Endothelial cell of umbilical vein (primary cell): ENCODE measurements at regions not wholly inside any gene's neighbourhood (a gene's known extent, or its start where the extent isn't known, plus 50 kb on each side); places are given as distances from the start of the nearest gene placed in this dataset.

Source experiments
- BruUV-seq: library from RNA; stranded (reverse); fragments of 400-500 nt; replicated peaks from 2 replicates; lab custom pipeline; 2021; lab: Mats Ljungman, UMichigan
- CTCF ChIA-PET: fragments of 300-600, 350-600 bp; sonication (Branson Sonifier 250); formaldehyde crosslinking; loops from one replicate; lab custom pipeline; 2021; ENCODE audit warnings: antibody characterized with exemption, inconsistent platforms; lab: Charles Lee
- POLR2A ChIA-PET: fragments of 300-600, 350-600 bp; sonication (Branson Sonifier 250); formaldehyde crosslinking; loops from one replicate; lab custom pipeline; 2021; ENCODE audit warnings: antibody characterized with exemption, inconsistent platforms; lab: Charles Lee
- DNase-seq: peaks from one replicate; pipeline ENCODE4 v3.0.0-alpha.2; 2011; ENCODE audit warnings: low read depth, low spot score
- FAIRE-seq: peaks from 2 replicates; lab custom pipeline; 2011; peaks lifted over from hg19 to GRCh38; lab: Jason Lieb, UNC
- H2AFZ ChIP-seq: 2 replicates; pipeline ENCODE4 v1.6.0; 2012; ENCODE audit warnings: low read depth, low read length, control low read depth, inconsistent platforms
- H3K27ac ChIP-seq: 2 replicates; pipeline ENCODE4 v1.5.1; 2011; ENCODE audit warnings: low read depth, mild to moderate bottlenecking, control low read depth, low read length, moderate library complexity; ENCODE audit not compliant: insufficient read depth
- H3K27me3 ChIP-seq, 2 experiments: 2 replicates each; pipeline versions ENCODE4 v1.6.0 to v1.6.1; 2011; ENCODE audit warnings: low read length in 2 of 2, mixed read lengths in 1 of 2; ENCODE audit not compliant: control insufficient read depth in 2 of 2, insufficient read depth in 2 of 2
- H3K36me3 ChIP-seq, 2 experiments: 2 replicates in 1 of 2; 3 replicates in 1 of 2; pipeline ENCODE4 v1.5.1; 2011; ENCODE audit warnings: low read length in 2 of 2, mild to moderate bottlenecking in 1 of 2, moderate library complexity in 1 of 2; ENCODE audit not compliant: control insufficient read depth in 2 of 2, insufficient read depth in 2 of 2; ENCODE audit errors: extremely low read depth in 1 of 2
- H3K4me1 ChIP-seq: 3 replicates; pipeline ENCODE4 v1.5.1; 2011; ENCODE audit warnings: mild to moderate bottlenecking, low read length; ENCODE audit not compliant: control insufficient read depth, insufficient read depth; ENCODE audit errors: extremely low read depth
- H3K4me2 ChIP-seq: 2 replicates; pipeline ENCODE4 v1.6.1; 2011; ENCODE audit warnings: low read length, control low read depth, mixed read lengths; ENCODE audit not compliant: insufficient read depth
- H3K4me3 ChIP-seq, 3 experiments: fragments of 200-600 bp in 1 of 3; sonication (generic), shearing (Covaris generic) in 1 of 3; replicated peaks in 1 of 3; 2 replicates each; pipeline ENCODE4 v1.5.1; 2011 to 2016; ENCODE audit warnings: control low read depth in 3 of 3, low read length in 3 of 3, mild to moderate bottlenecking in 2 of 3, inconsistent platforms in 1 of 3, low read depth in 1 of 3, moderate library complexity in 1 of 3; ENCODE audit not compliant: insufficient read depth in 1 of 3
- H3K79me2 ChIP-seq: 2 replicates; pipeline ENCODE4 v1.6.0; 2012; ENCODE audit warnings: low read length, inconsistent platforms; ENCODE audit not compliant: control insufficient read depth, insufficient read depth
- H3K9ac ChIP-seq: replicated peaks from 2 replicates; pipeline ENCODE3; 2011; ENCODE audit warnings: low read length, control low read depth; ENCODE audit not compliant: insufficient read depth; ENCODE audit errors: extremely low read depth
- H3K9me1 ChIP-seq: replicated peaks from 3 replicates; pipeline ENCODE4 v1.6.0; 2011; ENCODE audit warnings: mild to moderate bottlenecking, low read length; ENCODE audit not compliant: control insufficient read depth, insufficient read depth; ENCODE audit errors: extremely low read depth
- H3K9me3 ChIP-seq: replicated peaks from 2 replicates; pipeline ENCODE4 v1.5.1; 2012; ENCODE audit warnings: low read length, inconsistent platforms; ENCODE audit not compliant: control insufficient read depth, insufficient read depth
- H4K20me1 ChIP-seq: replicated peaks from 2 replicates; pipeline ENCODE3; 2011; ENCODE audit warnings: mild to moderate bottlenecking, low read length; ENCODE audit not compliant: control insufficient read depth, insufficient read depth; ENCODE audit errors: extremely low read depth
- EZH2 ChIP-seq: IDR thresholded peaks from 2 replicates; pipeline ENCODE4 v1.6.1; 2012; ENCODE audit warnings: borderline replicate concordance, low read depth, mild to moderate bottlenecking, moderate library complexity, low read length, inconsistent platforms; ENCODE audit not compliant: severe bottlenecking
- FOS ChIP-seq: IDR thresholded peaks from 2 replicates; pipeline ENCODE4 v1.6.1; 2011; ENCODE audit warnings: mild to moderate bottlenecking, low read length, moderate library complexity, borderline replicate concordance; ENCODE audit not compliant: insufficient read depth
- GATA2 ChIP-seq: IDR thresholded peaks from 2 replicates; pipeline ENCODE4 v1.7.0; 2011; ENCODE audit warnings: low read depth, mild to moderate bottlenecking, moderate library complexity, mixed read lengths, low read length; ENCODE audit not compliant: insufficient read length, insufficient read depth
- JUN ChIP-seq: IDR thresholded peaks from 2 replicates; pipeline ENCODE4 v1.6.1; 2011; ENCODE audit warnings: borderline replicate concordance, low read depth; ENCODE audit not compliant: insufficient read length, insufficient read depth
- MAX ChIP-seq: IDR thresholded peaks from 2 replicates; pipeline ENCODE4 v1.6.1; 2011; ENCODE audit not compliant: insufficient read depth, insufficient read length
- MYC ChIP-seq: IDR thresholded peaks from one replicate; pipeline ENCODE4 v1.6.1; 2011; ENCODE audit warnings: mild to moderate bottlenecking, low read depth, low read length
- POLR2A ChIP-seq: IDR thresholded peaks from 2 replicates; pipeline ENCODE4 v1.6.1; 2012; ENCODE audit warnings: low read depth, mild to moderate bottlenecking, control low read depth, low read length
- POLR2AphosphoS5 ChIP-seq: IDR thresholded peaks from 2 replicates; pipeline ENCODE4 v1.6.1; 2012; ENCODE audit warnings: low read depth, mild to moderate bottlenecking, control low read depth, low read length, moderate library complexity; ENCODE audit not compliant: insufficient read depth
- dilution Hi-C: fragments of 300-500 bp; cut with MboI; formaldehyde crosslinking; loops from one replicate; pipeline ENCODE4 v1.15.0; 2019; ENCODE audit warnings: low sequenced_read_pairs; ENCODE audit not compliant: extremely low pct_ligation_motif_present
- intact Hi-C: fragments of 100-400 bp; cut with micrococcal nuclease; formaldehyde crosslinking; loops from one replicate; pipeline ENCODE4 v1.10.0; 2022
- TF ChIP-seq, protein P1 (sequence below), 2 donors: IDR thresholded peaks; 1 replicate in 1 of 2; 2 replicates in 1 of 2; pipeline ENCODE4 v1.5.1; 2011; ENCODE audit warnings: low read length in 2 of 2, mild to moderate bottlenecking in 2 of 2, moderate library complexity in 2 of 2, control low read depth in 1 of 2, inconsistent platforms in 1 of 2, low read depth in 1 of 2; ENCODE audit not compliant: insufficient read depth in 1 of 2; ENCODE audit errors: extremely low read depth in 1 of 2

DNA sequence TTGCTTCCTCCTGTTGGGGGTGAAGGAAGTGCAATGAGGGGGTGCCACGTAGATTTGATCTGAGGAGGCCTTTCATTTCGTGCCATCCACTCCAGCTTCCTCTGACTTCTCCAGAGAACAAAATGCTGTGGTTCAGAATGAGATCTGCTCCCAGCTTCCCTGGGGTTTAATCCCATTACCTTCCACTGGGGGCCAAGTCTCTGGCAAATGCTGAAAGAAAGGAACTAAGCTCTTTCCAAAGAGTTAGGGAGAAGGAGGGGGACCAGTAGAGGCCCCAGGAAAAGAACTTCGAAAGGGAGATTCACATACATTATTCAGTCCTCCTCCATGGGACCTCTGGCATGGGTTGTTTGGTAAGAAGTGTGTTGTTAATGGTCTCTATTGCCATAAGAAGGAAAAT is 727.0 kb downstream of the TYW1 start:
- POLR2A ChIA-PET: no interaction called here
- CTCF ChIA-PET: no interaction called here

GRCh38 chr7:67724435-67724834 is 727.8 kb downstream of the TYW1 start:
- Histone ChIP-seq H3K4me2 (no peak overlapping the region), H3K9me3 (no peaks in the 10 kb centered on the region), H3K9me1 (no peaks in the 10 kb centered on the region), H3K9ac (no peak overlapping the region), H3K4me3 (no peak overlapping the region), H3K27ac (no peak overlapping the region), H2AFZ (no peak overlapping the region), H3K4me1 (no peaks in the 10 kb centered on the region), H4K20me1 (no peaks in the 10 kb centered on the region), H3K79me2 (no peaks in the 10 kb centered on the region), H3K27me3 (no peaks in the 10 kb centered on the region), H3K36me3 (no peaks in the 10 kb centered on the region)
- intact Hi-C loops (no loop called here), dilution Hi-C loops (no loop called here)
- ChIA-PET CTCF (no interaction called here), POLR2A (no interaction called here)
- FAIRE-seq: no peak
- TF ChIP-seq MAX (no peak), POLR2A (no peak), EZH2 (no peak), JUN (no peak), POLR2AphosphoS5 (no peak), MYC (no peak), GATA2 (no peak), FOS (no peak)
- TF ChIP-seq, protein P1, sequence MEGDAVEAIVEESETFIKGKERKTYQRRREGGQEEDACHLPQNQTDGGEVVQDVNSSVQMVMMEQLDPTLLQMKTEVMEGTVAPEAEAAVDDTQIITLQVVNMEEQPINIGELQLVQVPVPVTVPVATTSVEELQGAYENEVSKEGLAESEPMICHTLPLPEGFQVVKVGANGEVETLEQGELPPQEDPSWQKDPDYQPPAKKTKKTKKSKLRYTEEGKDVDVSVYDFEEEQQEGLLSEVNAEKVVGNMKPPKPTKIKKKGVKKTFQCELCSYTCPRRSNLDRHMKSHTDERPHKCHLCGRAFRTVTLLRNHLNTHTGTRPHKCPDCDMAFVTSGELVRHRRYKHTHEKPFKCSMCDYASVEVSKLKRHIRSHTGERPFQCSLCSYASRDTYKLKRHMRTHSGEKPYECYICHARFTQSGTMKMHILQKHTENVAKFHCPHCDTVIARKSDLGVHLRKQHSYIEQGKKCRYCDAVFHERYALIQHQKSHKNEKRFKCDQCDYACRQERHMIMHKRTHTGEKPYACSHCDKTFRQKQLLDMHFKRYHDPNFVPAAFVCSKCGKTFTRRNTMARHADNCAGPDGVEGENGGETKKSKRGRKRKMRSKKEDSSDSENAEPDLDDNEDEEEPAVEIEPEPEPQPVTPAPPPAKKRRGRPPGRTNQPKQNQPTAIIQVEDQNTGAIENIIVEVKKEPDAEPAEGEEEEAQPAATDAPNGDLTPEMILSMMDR (IDR thresholded peaks at IDR 0.05; ENCODE audit: extremely low read depth in 1 of 2, insufficient read depth in 1 of 2, low read depth in 1 of 2, low read length in 2 of 2): no peak
- no TSS peak for BruUV-seq
- no peak for DNase-seq

More for the DNA sequence above, 727.0 kb downstream of the TYW1 start:
- Histone ChIP-seq H3K9me3 (no peaks in the 10 kb centered on the region), H3K27ac (no peak overlapping the region), H3K9me1 (no peaks in the 10 kb centered on the region), H2AFZ (no peak overlapping the region), H3K9ac (no peak overlapping the region), H3K4me2 (no peak overlapping the region), H3K36me3 (no peaks in the 10 kb centered on the region), H3K4me1 (no peaks in the 10 kb centered on the region), H4K20me1 (no peaks in the 10 kb centered on the region), H3K4me3 (no peak overlapping the region), H3K79me2 (no peaks in the 10 kb centered on the region), H3K27me3 (no peaks in the 10 kb centered on the region)
- dilution Hi-C loops (no loop called here), intact Hi-C loops (no loop called here)
- BruUV-seq: no TSS peak
- no peak for DNase-seq
- no peak for FAIRE-seq
- TF ChIP-seq MYC (no peak), GATA2 (no peak), POLR2AphosphoS5 (no peak)
